Spleen (tissue), 11 donors: ENCODE measurements at regions not wholly inside any gene's neighbourhood (a gene's known extent, or its start where the extent isn't known, plus 50 kb on each side); places are given as distances from the start of the nearest gene placed in this dataset.

Experiments
- DNase-seq: peaks from one replicate; pipeline ENCODE4 v3.0.0-alpha.2; 2020
- H3K27ac ChIP-seq, 8 donors: fragments of 200-600 bp; sonication (generic) in 7 of 8; 1 replicate in 4 of 8; 2 replicates in 4 of 8; pipeline versions ENCODE4 v1.5.0 to v1.8.0; 2016 to 2021; ENCODE audit warnings: inconsistent platforms in 4 of 8, mild to moderate bottlenecking in 4 of 8, moderate library complexity in 1 of 8
- H3K27me3 ChIP-seq, 7 donors: fragments of 200-600 bp; sonication (generic) in 6 of 7; replicated peaks in 1 of 7; 1 replicate in 4 of 7; 2 replicates in 3 of 7; pipeline versions ENCODE4 v1.5.0 to v1.8.0; 2016 to 2021; ENCODE audit warnings: inconsistent platforms in 3 of 7, mild to moderate bottlenecking in 1 of 7
- H3K36me3 ChIP-seq, 6 donors: fragments of 200-600 bp; sonication (generic) in 5 of 6; 1 replicate in 4 of 6; 2 replicates in 2 of 6; pipeline versions ENCODE4 v1.5.0 to v1.8.0; 2016 to 2021; ENCODE audit warnings: inconsistent platforms in 2 of 6
- H3K4me1 ChIP-seq, 6 donors: fragments of 200-600 bp; sonication (generic) in 5 of 6; 1 replicate in 3 of 6; 2 replicates in 3 of 6; pipeline versions ENCODE4 v1.5.0 to v1.8.0; 2016 to 2021; ENCODE audit warnings: inconsistent platforms in 3 of 6
- H3K4me3 ChIP-seq, 8 donors: fragments of 200-600 bp; sonication (generic) in 7 of 8; 1 replicate in 4 of 8; 2 replicates in 4 of 8; pipeline versions ENCODE4 v1.5.0 to v1.8.0; 2016 to 2021; ENCODE audit warnings: inconsistent platforms in 4 of 8, mild to moderate bottlenecking in 4 of 8, moderate library complexity in 2 of 8
- H3K9me3 ChIP-seq, 8 donors: fragments of 200-600 bp; sonication (generic) in 7 of 8; 1 replicate in 4 of 8; 2 replicates in 4 of 8; pipeline versions ENCODE4 v1.5.0 to v1.8.0; 2016 to 2021; ENCODE audit warnings: inconsistent platforms in 4 of 8
- CTCF ChIP-seq, 11 experiments: fragments of 200-600 bp in 7 of 11; fragments of 450-650 bp in 4 of 11; sonication (generic) in 4 of 11; IDR thresholded peaks in 8 of 11; conservative IDR thresholded peaks in 3 of 11; 1 replicate in 7 of 11; 2 replicates in 4 of 11; pipeline versions ENCODE4 v1.4.0 to v1.8.0; 2016 to 2021; ENCODE audit warnings: antibody characterized with exemption in 11 of 11, inconsistent platforms in 4 of 11, mild to moderate bottlenecking in 1 of 11
- POLR2A ChIP-seq, 3 donors: fragments of 450-650 bp; IDR thresholded peaks; one replicate each; pipeline ENCODE4 v1.5.1; 2017; ENCODE audit warnings: antibody characterized with exemption in 3 of 3, mild to moderate bottlenecking in 1 of 3
- POLR2AphosphoS5 ChIP-seq, 3 donors: sonication (generic); formaldehyde crosslinking; IDR thresholded peaks; one replicate each; pipeline ENCODE4 v1.5.1; 2017; ENCODE audit warnings: antibody characterized with exemption in 3 of 3
- WGBS, 5 donors: extraction: QIAGEN DNeasy Blood & Tissue Kit in 3 of 5; methylation state at CpG; one replicate each; pipeline versions ENCODE4 v1.1.5 to v1.1.7; 2013 to 2018; 5-methylcytosine and 5-hydroxymethylcytosine counted together
- intact Hi-C: fragments of 100-400 bp; cut with DNase I; formaldehyde crosslinking; loops from one replicate; pipeline ENCODE4 v1.15.0; 2023; ENCODE audit warnings: low total_unique reads
- donor health status: healthy with polysubstance abuse.
- donor health status: DM: no; HTN: no; CAD: no; lungs with moderate emphysema.
- donor health status: DM: no; HTN: no; CAD: no.
- donor health status: Bipolar disorder and iron deficiency.
- donor health status: healthy.
- donor health status: DM: no; HTN: no; CAD: no.
- donor health status: DM: yes; HTN: yes; CAD: no.

GRCh38 chr6:84428300-84428907 lies 201.0 kb upstream of the CEP162 start:
- intact Hi-C loops: no loop called here
- Histone ChIP-seq H3K4me3 (no peak overlapping the region), H3K4me1 (no peaks in the 10 kb centered on the region), H3K36me3 (no peaks in the 10 kb centered on the region), H3K9me3 (no peaks in the 10 kb centered on the region), H3K27ac (no peak overlapping the region), H3K27me3 (peaks cover 0 to 20% (median 0%) of the 10 kb centered on the region in 7 donors)
- 4 to 9% (median 7%) methylated on average over 6 of the region's 6 CpGs for WGBS, 5 donors
- TF ChIP-seq CTCF (IDR thresholded peaks at IDR 0.05 in 8 of 11, conservative IDR thresholded peaks at IDR 0.05 in 3 of 11) (peak in 7 of 11 experiments; percentile 12 to 50 (median 38)), POLR2AphosphoS5 (IDR thresholded peaks at IDR 0.05) (no peak)
- DNase-seq: no peak

DNA sequence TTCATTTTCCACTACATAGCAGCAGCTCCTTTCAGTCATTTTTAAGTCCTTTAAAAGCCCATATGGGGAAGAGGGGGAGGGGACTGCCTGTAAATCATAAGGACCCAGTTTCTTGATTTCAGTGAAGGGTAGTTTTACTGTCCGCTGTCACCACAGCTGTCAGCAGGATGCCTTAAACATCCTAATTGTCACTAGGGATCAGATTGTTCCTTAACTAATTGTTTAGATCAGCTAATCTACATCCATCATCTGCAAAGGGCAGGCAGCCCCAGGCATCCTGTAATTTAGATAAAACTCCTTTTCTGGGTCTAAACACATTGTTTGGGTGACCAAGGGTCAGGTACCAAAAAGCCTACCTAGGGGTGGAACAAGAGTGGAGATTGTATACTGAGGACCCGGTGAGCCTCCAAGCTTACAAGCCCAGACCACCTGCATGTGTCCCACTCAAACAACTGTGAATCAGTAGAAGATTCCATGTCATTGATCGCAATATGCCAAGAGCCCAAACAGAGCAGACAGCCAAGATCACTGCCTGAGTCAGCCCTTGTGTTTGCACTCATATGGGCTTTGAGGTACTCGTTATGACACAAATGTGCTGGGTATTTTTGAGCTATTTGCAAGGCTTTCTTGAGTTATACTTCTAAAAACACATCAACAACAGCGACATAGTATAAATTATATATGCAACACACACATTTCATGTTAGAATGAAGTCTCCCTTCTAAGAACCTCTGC lies 198.7 kb upstream of the CEP162 start:
- DNase-seq: no peak
- Histone ChIP-seq H3K4me3 (no peak overlapping the region), H3K27me3 (peaks cover 0 to 36% (median 0%) of the 10 kb centered on the region in 7 donors), H3K4me1 (no peaks in the 10 kb centered on the region), H3K27ac (no peak overlapping the region), H3K9me3 (no peaks in the 10 kb centered on the region), H3K36me3 (no peaks in the 10 kb centered on the region)
- intact Hi-C loops: no loop called here
- TF ChIP-seq POLR2A (IDR thresholded peaks at IDR 0.05): no peak
- 44 to 52% (median 51%) methylated on average over 5 of the region's 5 CpGs for WGBS, 5 donors

DNA sequence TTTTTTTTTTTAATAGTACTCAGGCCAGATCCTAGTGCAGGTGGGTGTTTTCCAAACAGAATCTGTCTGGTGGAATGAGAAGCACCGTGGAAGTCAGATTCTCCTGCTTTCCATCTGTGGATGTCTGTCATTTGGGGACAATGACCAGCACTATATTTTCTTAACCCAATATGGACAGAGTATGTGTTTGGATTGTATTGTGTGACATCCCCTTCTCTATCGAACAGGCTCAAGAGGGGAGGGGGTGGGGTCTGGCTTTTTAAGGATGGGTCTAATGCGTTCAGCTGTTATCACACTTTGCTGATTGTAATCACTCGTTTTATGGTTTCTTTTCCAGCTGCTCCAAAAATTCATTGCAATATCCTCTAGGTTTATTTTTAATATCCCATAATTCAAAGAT lies 197.5 kb upstream of the CEP162 start:
- Histone ChIP-seq H3K27ac (no peak overlapping the region), H3K4me3 (no peak overlapping the region)

DNA sequence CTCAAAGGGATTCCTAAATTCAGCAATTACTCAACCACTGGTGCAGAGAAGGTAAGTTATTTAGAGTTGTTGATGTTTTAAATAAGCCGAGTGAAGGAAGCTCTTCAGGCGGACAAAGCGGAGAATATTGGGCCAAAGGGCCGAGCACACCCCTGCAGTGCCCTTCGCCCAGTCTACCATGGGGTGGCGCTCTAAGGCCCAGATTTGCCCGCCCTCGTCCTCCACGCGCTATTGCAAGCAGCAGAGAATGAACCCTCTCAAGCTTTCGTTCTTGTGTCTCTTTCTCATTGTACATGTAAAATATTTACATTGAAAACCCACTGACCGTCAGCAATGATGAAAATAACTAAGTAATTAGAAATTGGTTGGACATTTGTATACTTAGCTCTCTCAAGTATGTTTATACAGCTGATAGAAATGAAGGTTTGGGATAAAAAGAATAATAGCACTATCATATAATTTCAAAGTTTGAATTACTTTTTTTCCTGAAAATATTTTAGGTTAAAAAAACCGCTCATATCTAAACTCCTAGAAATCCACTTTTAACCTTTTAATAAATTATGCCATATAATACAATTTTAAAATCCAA lies 195.0 kb upstream of the CEP162 start:
- WGBS, 5 donors: 8 to 10% (median 9%) methylated on average over 13 of the region's 13 CpGs
- TF ChIP-seq CTCF (IDR thresholded peaks at IDR 0.05 in 8 of 11, conservative IDR thresholded peaks at IDR 0.05 in 3 of 11) (peak in 7 of 11 experiments; percentile 22 to 54 (median 38)), POLR2A (IDR thresholded peaks at IDR 0.05) (no peak)
- Histone ChIP-seq H3K9me3 (no peaks in the 10 kb centered on the region), H3K36me3 (no peaks in the 10 kb centered on the region), H3K27me3 (peaks cover 0 to 35% (median 0%) of the 10 kb centered on the region in 7 donors), H3K4me3 (no peak overlapping the region), H3K4me1 (no peaks in the 10 kb centered on the region), H3K27ac (no peak overlapping the region)
- no peak for DNase-seq
- intact Hi-C loops: no loop called here

More for the DNA sequence above, 197.5 kb upstream of the CEP162 start:
- 29 to 32% (median 32%) methylated on average over 4 of the region's 4 CpGs for WGBS, 5 donors
- Histone ChIP-seq H3K4me1 (no peaks in the 10 kb centered on the region), H3K9me3 (no peaks in the 10 kb centered on the region), H3K27me3 (peaks cover 0 to 36% (median 0%) of the 10 kb centered on the region in 7 donors), H3K36me3 (no peaks in the 10 kb centered on the region)
- TF ChIP-seq POLR2AphosphoS5 (IDR thresholded peaks at IDR 0.05) (no peak), POLR2A (IDR thresholded peaks at IDR 0.05) (no peak), CTCF (IDR thresholded peaks at IDR 0.05 in 8 of 11, conservative IDR thresholded peaks at IDR 0.05 in 3 of 11) (no peak)
- DNase-seq: no peak
- intact Hi-C loops: no loop called here
